ENCODE measurements at regions not wholly inside any gene's neighbourhood (a gene's known extent, or its start where the extent isn't known, plus 50 kb on each side); places are given as distances from the start of the nearest gene placed in this dataset.

GRCh38 chr7:68694656-68695055 is 903.6 kb upstream of the AUTS2 start:
- H3K27me3 ChIP-seq (ENCODE audit: insufficient read depth) = no peaks in the 10 kb centered on the region

More at GRCh38 chr7:68694656-68695055, 903.6 kb upstream of the AUTS2 start:
- DNase-seq (ENCODE audit: low spot score) (no peak), ATAC-seq (no peak)
- Mint-ChIP-seq H3K9me3 (peaks cover 98% of the 10 kb centered on the region), H3K4me1 (no peaks in the 10 kb centered on the region), H3K4me3 (no peak overlapping the region), H3K36me3 (ENCODE audit: low read depth) (peaks cover 59% of the 10 kb centered on the region), H3K27me3 (ENCODE audit: insufficient read depth, low read depth, poor library complexity) (peaks cover 8% of the 10 kb centered on the region), H3K27ac (no peak overlapping the region)
- Histone ChIP-seq H3K36me3 (ENCODE audit: insufficient read depth) (no peaks in the 10 kb centered on the region; the same call in 1 of the 2 replicates), H2AFZ (no peak overlapping the region), H3K79me2 (replicated peaks; ENCODE audit: insufficient read depth) (no peaks in the 10 kb centered on the region), H3K27ac (ENCODE audit: low read depth) (no peak overlapping the region), H3K4me3 (no peak overlapping the region), H3K9me2 (ENCODE audit: insufficient read depth) (no peaks in the 10 kb centered on the region), H3K4me1 (ENCODE audit: insufficient read depth) (no peaks in the 10 kb centered on the region), H4K20me1 (replicated peaks; ENCODE audit: insufficient read depth) (no peaks in the 10 kb centered on the region), H3K4me2 (no peak overlapping the region), H3F3A (replicated peaks; ENCODE audit: low read depth) (no peaks in the 10 kb centered on the region)
- TF ChIP-seq REST (IDR thresholded peaks at IDR 0.05; ENCODE audit: unreplicated experiment) (no peak), EZH2phosphoT487 (IDR thresholded peaks at IDR 0.05; ENCODE audit: unreplicated experiment) (no peak), STAT1 (IDR thresholded peaks at IDR 0.05; ENCODE audit: unreplicated experiment) (no peak), ZNF331 (CRISPR knock-in tag; IDR thresholded peaks at IDR 0.05; ENCODE audit: low read depth) (no peak), ZNF462 (CRISPR knock-in tag; IDR thresholded peaks at IDR 0.05) (no peak), CTCF (conservative IDR thresholded peaks at IDR 0.05; ENCODE audit: low read depth in 2 of 2) (no peak), ETS1 (IDR thresholded peaks at IDR 0.05) (no peak), NANOG (IDR thresholded peaks at IDR 0.05; ENCODE audit: borderline replicate concordance) (no peak), ZNF114 (CRISPR knock-in tag; IDR thresholded peaks at IDR 0.05) (no peak), POLR2AphosphoS5 (IDR thresholded peaks at IDR 0.05; ENCODE audit: low read depth) (no peak), CREB1 (CRISPR knock-in tag; IDR thresholded peaks at IDR 0.05; ENCODE audit: low read depth) (no peak), JUNB (IDR thresholded peaks at IDR 0.05; ENCODE audit: unreplicated experiment) (no peak), EZH2 (IDR thresholded peaks at IDR 0.05; ENCODE audit: low read depth, unreplicated experiment) (no peak)
